NCI-H2196 (cell line): ENCODE measurements at regions not wholly inside any gene's neighbourhood (a gene's known extent, or its start where the extent isn't known, plus 50 kb on each side); places are given as distances from the start of the nearest gene placed in this dataset.

ENCODE experiments used
- DNase-seq: peaks from one replicate; lab custom pipeline; 2025; ENCODE audit not compliant: unreplicated experiment; lab: John Stamatoyannopoulos, UW

- DNase-seq: no peak
These were observed 860.2 kb upstream of the MAP3K7 start for GRCh38 chr6:91447081-91447480.

GRCh38 chr6:91443405-91443804 lies 856.5 kb upstream of the MAP3K7 start:
- DNase-seq: no peak

GRCh38 chr6:91442342-91442741 lies 855.5 kb upstream of the MAP3K7 start:
- DNase-seq: no peak

GRCh38 chr6:91438570-91438969 lies 851.7 kb upstream of the MAP3K7 start:
- no peak for DNase-seq

- DNase-seq: no peak
These were observed 850.5 kb upstream of the MAP3K7 start for GRCh38 chr6:91437315-91437729.

- DNase-seq: no peak
These were observed 849.6 kb upstream of the MAP3K7 start for GRCh38 chr6:91436448-91436847.

- DNase-seq: no peak
These were observed 848.8 kb upstream of the MAP3K7 start for GRCh38 chr6:91435630-91436029.

- DNase-seq: no peak
These were observed 847.7 kb upstream of the MAP3K7 start for GRCh38 chr6:91434576-91434975.

- DNase-seq: no peak
These were observed 847.0 kb upstream of the MAP3K7 start for GRCh38 chr6:91433660-91434534.

- DNase-seq: no peak
These were observed 842.2 kb upstream of the MAP3K7 start for GRCh38 chr6:91428953-91429560.

- DNase-seq: no peak
These were observed 841.4 kb upstream of the MAP3K7 start for GRCh38 chr6:91428296-91428695.

GRCh38 chr6:91420243-91420642 lies 833.4 kb upstream of the MAP3K7 start:
- DNase-seq: no peak

- no peak for DNase-seq
These were observed 828.2 kb upstream of the MAP3K7 start for GRCh38 chr6:91415031-91415605.

GRCh38 chr6:91412532-91412931 lies 825.7 kb upstream of the MAP3K7 start:
- no peak for DNase-seq

- no peak for DNase-seq
These were observed 820.8 kb upstream of the MAP3K7 start for GRCh38 chr6:91407706-91408105.

GRCh38 chr6:91392951-91393350 lies 806.1 kb upstream of the MAP3K7 start:
- DNase-seq: no peak

GRCh38 chr6:91387290-91388059 lies 800.6 kb upstream of the MAP3K7 start:
- no peak for DNase-seq

GRCh38 chr6:91386204-91386603 lies 799.3 kb upstream of the MAP3K7 start:
- no peak for DNase-seq

- no peak for DNase-seq
These were observed 796.3 kb upstream of the MAP3K7 start for GRCh38 chr6:91383207-91383606.

GRCh38 chr6:91376686-91377085 lies 789.8 kb upstream of the MAP3K7 start:
- peak; percentile 3 for DNase-seq

GRCh38 chr6:91366781-91367180 lies 779.9 kb upstream of the MAP3K7 start:
- no peak for DNase-seq
